ENCODE measurements at regions not wholly inside any gene's neighbourhood (a gene's known extent, or its start where the extent isn't known, plus 50 kb on each side); places are given as distances from the start of the nearest gene placed in this dataset.

- no peak overlapping the region for H3K27ac Mint-ChIP-seq
- DNase-seq (ENCODE audit: low spot score) (no peak), ATAC-seq (no peak)
These were observed 829.3 kb downstream of the TBC1D22A start for GRCh38 chr22:47591709-47592108.

More at GRCh38 chr22:47591709-47592108, 829.3 kb downstream of the TBC1D22A start:
- H3K27me3 ChIP-seq (ENCODE audit: insufficient read depth) = no peaks in the 10 kb centered on the region
- TF ChIP-seq POLR2AphosphoS5 (IDR thresholded peaks at IDR 0.05; ENCODE audit: low read depth) = no peak
- TF ChIP-seq ETS1 (IDR thresholded peaks at IDR 0.05) = no peak
- no peak for TF ChIP-seq STAT1 (IDR thresholded peaks at IDR 0.05; ENCODE audit: unreplicated experiment)
- TF ChIP-seq ZNF462 (CRISPR knock-in tag; IDR thresholded peaks at IDR 0.05) = no peak
- TF ChIP-seq, protein P1, sequence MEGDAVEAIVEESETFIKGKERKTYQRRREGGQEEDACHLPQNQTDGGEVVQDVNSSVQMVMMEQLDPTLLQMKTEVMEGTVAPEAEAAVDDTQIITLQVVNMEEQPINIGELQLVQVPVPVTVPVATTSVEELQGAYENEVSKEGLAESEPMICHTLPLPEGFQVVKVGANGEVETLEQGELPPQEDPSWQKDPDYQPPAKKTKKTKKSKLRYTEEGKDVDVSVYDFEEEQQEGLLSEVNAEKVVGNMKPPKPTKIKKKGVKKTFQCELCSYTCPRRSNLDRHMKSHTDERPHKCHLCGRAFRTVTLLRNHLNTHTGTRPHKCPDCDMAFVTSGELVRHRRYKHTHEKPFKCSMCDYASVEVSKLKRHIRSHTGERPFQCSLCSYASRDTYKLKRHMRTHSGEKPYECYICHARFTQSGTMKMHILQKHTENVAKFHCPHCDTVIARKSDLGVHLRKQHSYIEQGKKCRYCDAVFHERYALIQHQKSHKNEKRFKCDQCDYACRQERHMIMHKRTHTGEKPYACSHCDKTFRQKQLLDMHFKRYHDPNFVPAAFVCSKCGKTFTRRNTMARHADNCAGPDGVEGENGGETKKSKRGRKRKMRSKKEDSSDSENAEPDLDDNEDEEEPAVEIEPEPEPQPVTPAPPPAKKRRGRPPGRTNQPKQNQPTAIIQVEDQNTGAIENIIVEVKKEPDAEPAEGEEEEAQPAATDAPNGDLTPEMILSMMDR (conservative IDR thresholded peaks at IDR 0.05; ENCODE audit: low read depth in 2 of 2) = no peak
- no peaks in the 10 kb centered on the region for H3K79me2 ChIP-seq (replicated peaks; ENCODE audit: insufficient read depth)
- no peak overlapping the region for H3K4me3 ChIP-seq
- no peaks in the 10 kb centered on the region for H3K9me2 ChIP-seq (ENCODE audit: insufficient read depth)
- H3K36me3 ChIP-seq (ENCODE audit: insufficient read depth) = peaks cover 4% of the 10 kb centered on the region; the same call in 1 of the 2 replicates
- Mint-ChIP-seq H3K4me3 (no peak overlapping the region), H3K27me3 (ENCODE audit: insufficient read depth, low read depth, poor library complexity) (peaks cover 8% of the 10 kb centered on the region), H3K36me3 (ENCODE audit: low read depth) (peaks cover 36% of the 10 kb centered on the region), H3K9me3 (peaks cover 96% of the 10 kb centered on the region), H3K4me1 (no peaks in the 10 kb centered on the region)
- H3F3A ChIP-seq (replicated peaks; ENCODE audit: low read depth) = no peaks in the 10 kb centered on the region
- no peaks in the 10 kb centered on the region for H4K20me1 ChIP-seq (replicated peaks; ENCODE audit: insufficient read depth)
- H2AFZ ChIP-seq = no peak overlapping the region
- H3K27ac ChIP-seq (ENCODE audit: low read depth) = no peak overlapping the region
- no peaks in the 10 kb centered on the region for H3K4me1 ChIP-seq (ENCODE audit: insufficient read depth)
- no peak overlapping the region for H3K4me2 ChIP-seq

Data from GM23338 (cell line).